GM18505 (cell line): ENCODE measurements at regions not wholly inside any gene's neighbourhood (a gene's known extent, or its start where the extent isn't known, plus 50 kb on each side); places are given as distances from the start of the nearest gene placed in this dataset.
"Not testable (repeated sequence)": the region's sequence is repeated elsewhere in the genome, so short reads cannot be mapped to it uniquely, and the experiment has no call there.

Experiments used
- ATAC-seq: cut with Tn5 transposase; IDR thresholded peaks from one replicate; pipeline ENCODE4 v1.9.1; 2021; ENCODE audit not compliant: unreplicated experiment
- POLR2A ChIP-seq: IDR thresholded peaks from 4 replicates; pipeline ENCODE4 v1.6.1; 2011; ENCODE audit warnings: borderline replicate concordance; ENCODE audit not compliant: insufficient read depth, insufficient read length; ENCODE audit errors: extremely low read depth

GRCh38 chr5:91776249-91776648, 393.1 kb upstream of the ARRDC3 start:
- ATAC-seq: no peak

GRCh38 chr5:91770400-91770799, 387.3 kb upstream of the ARRDC3 start:
- no peak for ATAC-seq
- no peak for TF ChIP-seq POLR2A

More at GRCh38 chr5:91776249-91776648, 393.1 kb upstream of the ARRDC3 start:
- no peak for TF ChIP-seq POLR2A

- ATAC-seq: not testable (repeated sequence)
Measured at GRCh38 chr5:91757383-91757782, 374.3 kb upstream of the ARRDC3 start.

- no peak for ATAC-seq
- TF ChIP-seq POLR2A: no peak
Measured at GRCh38 chr5:91754990-91755389, 371.9 kb upstream of the ARRDC3 start.

GRCh38 chr5:91744470-91744869, 361.4 kb upstream of the ARRDC3 start:
- not testable (repeated sequence) for ATAC-seq

- ATAC-seq: no peak
- no peak for TF ChIP-seq POLR2A
Measured at GRCh38 chr5:91742550-91742949, 359.4 kb upstream of the ARRDC3 start.

GRCh38 chr5:91741764-91742505, 358.8 kb upstream of the ARRDC3 start:
- no peak for ATAC-seq
- TF ChIP-seq POLR2A: no peak

- TF ChIP-seq POLR2A: no peak
- no peak for ATAC-seq
Measured at GRCh38 chr5:91730026-91730425, 346.9 kb upstream of the ARRDC3 start.

GRCh38 chr5:91727463-91727862, 344.3 kb upstream of the ARRDC3 start:
- no peak for ATAC-seq
- TF ChIP-seq POLR2A: no peak

- TF ChIP-seq POLR2A: no peak
- no peak for ATAC-seq
Measured at GRCh38 chr5:91722736-91723467, 339.8 kb upstream of the ARRDC3 start.

- ATAC-seq: no peak
- TF ChIP-seq POLR2A: no peak
Measured at GRCh38 chr5:91712718-91713117, 329.6 kb upstream of the ARRDC3 start.

- TF ChIP-seq POLR2A: no peak
- no peak for ATAC-seq
Measured at GRCh38 chr5:91707521-91707841, 324.4 kb upstream of the ARRDC3 start.

- ATAC-seq: no peak
- no peak for TF ChIP-seq POLR2A
Measured at GRCh38 chr5:91706785-91707520, 323.8 kb upstream of the ARRDC3 start.

- TF ChIP-seq POLR2A: no peak
- ATAC-seq: no peak
Measured at GRCh38 chr5:91703128-91703527, 320.0 kb upstream of the ARRDC3 start.

- no peak for ATAC-seq
- TF ChIP-seq POLR2A: no peak
Measured at GRCh38 chr5:91699429-91699828, 316.3 kb upstream of the ARRDC3 start.

GRCh38 chr5:91691592-91691991, 308.5 kb upstream of the ARRDC3 start:
- no peak for ATAC-seq
- TF ChIP-seq POLR2A: no peak
